HG03558 (cell line): ENCODE measurements at regions not wholly inside any gene's neighbourhood (a gene's known extent, or its start where the extent isn't known, plus 50 kb on each side); places are given as distances from the start of the nearest gene placed in this dataset.
"Not testable (repeated sequence)": the region's sequence is repeated elsewhere in the genome, so short reads cannot be mapped to it uniquely, and the experiment has no call there.

ENCODE experiments used
- ATAC-seq: cut with Tn5 transposase; IDR thresholded peaks from one replicate; pipeline ENCODE4 v1.9.1; 2021; ENCODE audit warnings: moderate number of reproducible peaks; ENCODE audit not compliant: unreplicated experiment; ENCODE audit errors: extremely low read depth

GRCh38 chr3:31198890-31199289 lies 304.4 kb upstream of the GADL1 start:
- no peak for ATAC-seq

DNA sequence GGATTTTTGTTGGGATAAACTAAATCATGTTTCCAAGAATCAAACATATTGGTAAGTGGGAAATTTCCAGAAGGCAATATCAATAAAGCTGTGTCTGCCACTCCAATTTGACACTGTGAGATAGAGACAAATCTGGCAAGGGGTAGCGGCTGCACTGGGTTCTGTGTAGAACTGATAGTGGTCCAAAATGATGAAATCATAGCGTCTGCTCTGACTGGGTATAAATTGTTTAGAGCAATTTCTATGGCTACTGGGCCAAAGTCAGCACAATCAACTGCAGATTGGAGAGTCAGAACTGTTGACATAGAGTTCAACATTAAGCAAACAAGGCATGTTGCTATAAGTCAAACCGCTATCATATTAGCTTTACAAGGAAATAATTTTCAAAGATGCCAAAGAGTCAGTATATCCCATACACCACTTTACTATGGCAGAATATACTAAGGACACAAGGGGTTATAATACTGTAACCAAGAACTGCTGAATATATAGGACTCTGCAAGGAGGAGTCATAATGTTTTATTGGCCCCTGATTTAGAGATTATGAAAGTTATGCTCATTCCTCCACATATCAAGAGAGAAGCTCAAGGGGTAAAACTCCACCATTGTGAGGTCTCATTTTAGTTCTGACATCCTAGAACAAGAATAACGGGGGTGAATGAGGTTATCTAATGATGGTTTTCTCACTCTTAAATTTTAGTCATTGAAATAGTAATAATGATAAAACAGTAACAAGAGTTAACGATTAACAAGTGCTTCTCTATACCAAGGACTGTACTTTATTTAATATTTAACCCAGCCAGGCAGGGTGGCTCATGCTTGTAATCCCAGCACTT lies 309.7 kb upstream of the GADL1 start:
- ATAC-seq, result no peak

- not testable (repeated sequence) for ATAC-seq
These were observed 310.3 kb upstream of the GADL1 start for GRCh38 chr3:31204796-31205056.

DNA sequence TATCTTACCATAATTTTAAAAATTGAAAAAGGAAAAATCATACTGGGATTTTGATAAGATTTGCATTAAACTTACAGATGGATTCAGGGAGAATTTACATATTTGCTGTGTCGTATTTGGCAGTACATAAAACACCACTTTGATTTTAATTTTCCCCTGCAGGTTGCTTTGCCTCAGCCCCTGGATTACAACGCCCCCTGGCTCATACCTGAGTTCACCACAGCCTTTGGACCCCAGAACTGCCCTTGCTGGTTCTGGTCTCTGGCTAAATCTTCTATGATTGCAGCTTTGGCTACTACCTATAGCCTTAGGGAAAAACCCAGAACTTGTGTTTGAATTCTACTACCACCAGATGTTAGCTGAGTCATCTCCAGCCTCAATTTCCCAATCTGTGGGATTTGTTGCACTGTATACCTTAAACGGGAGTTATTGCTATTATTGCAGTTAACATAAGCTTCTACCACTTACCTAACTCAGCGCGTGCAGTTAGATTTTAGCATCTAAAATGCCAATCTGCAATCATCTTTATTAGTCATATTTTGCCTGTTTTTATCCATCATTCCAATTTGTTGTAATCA lies 315.7 kb upstream of the GADL1 start:
- no peak for ATAC-seq

DNA sequence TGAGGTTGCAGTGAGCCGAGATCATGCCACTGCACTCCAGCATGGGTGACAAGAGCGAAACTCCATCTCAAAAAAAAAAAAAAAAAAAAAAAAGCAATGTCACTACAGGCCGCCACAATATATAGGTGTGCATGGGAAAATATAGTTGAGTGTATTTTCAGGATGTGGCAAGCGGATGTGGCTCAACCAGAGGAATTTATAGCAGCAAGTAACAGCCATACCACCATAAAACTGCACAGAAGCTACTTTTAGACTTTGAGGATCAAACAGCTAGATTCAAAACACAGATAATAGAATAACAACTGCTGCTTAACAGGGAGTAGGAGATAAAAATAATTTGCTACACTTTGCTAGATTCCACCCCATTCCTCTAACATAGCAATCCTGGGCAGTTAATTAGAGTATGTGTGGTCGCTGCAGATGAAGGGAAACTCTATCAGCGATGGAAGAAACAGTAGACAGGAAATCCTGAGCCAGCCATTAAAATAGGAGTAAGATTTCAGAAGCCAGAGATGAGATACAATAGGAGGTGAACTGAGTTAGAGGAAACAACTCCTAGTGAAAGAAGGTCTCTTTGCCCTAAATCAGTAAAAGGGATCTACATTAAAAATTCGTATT lies 318.7 kb upstream of the STT3B start:
- peak; percentile 57 for ATAC-seq

DNA sequence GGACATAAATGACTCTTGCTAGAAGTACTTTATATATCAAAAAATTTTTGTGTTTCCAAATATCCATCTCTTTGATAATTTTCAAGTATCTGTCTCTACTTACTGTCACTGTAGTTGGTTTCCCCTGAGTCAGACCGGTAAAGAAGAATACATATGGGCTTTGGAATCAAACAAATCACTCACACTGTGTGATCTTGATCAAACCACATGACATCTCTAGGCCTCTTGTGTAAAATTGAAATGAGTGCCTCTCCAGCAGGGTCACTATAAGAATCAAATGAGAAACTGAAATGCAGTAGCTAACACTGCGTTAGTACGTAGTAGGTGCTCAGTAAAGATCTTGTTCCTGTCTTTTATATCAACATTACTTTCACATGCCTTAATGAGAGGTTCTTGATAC lies 314.6 kb upstream of the STT3B start:
- ATAC-seq, result no peak

DNA sequence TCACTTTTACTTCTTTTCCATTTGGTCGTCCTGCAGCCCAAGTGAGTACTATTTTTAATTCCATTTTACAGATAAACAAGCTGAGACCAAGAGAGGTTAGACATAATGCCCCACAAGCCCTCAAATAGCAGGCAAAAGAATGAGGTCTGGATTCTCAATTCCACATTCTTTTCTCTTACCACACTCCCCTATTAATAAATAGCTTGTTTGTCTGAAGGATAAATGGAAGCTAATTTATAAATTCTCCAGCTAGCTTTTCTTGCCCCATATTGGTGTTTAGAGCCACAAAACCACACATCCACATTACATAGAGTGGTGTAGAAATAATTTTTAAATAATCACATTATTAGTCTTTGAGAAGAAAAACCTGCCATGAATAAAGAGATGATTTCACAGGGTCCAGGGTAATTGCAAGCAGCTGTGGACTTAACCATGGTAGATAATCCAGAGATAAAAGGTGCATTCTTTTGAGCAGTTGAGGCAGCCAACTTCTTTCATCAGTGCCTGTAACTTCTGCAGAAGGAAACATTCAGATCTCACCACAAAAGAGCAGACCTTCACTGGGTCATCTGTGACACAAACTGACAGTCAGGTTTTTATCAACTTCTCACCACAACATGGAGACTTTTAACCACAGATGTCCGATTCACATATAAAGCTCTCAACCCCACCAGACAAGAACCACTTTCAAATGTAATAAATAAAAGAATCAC lies 313.4 kb upstream of the STT3B start:
- ATAC-seq, result peak; percentile 76

DNA sequence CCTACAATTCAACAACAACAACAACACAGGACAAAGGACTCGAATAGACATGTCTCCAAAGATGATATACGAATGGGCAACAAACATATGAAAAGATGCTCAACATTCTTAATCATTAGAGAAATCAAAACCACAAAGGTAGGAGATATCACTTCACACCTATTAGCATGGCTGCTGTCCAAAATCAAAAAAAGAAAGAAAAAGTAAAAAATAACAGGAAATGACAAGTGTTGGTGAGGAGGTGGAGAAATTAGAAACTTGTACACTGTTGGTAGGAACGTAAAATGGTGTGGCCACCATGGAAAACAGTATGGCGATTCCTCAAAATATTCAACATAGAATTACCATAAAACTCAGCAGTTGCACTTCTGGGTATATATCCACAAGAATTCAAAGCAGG lies 312.3 kb upstream of the STT3B start:
- no peak for ATAC-seq

GRCh38 chr3:31223278-31223677 lies 309.4 kb upstream of the STT3B start:
- no peak for ATAC-seq

- ATAC-seq, result no peak
These were observed 307.8 kb upstream of the STT3B start for GRCh38 chr3:31224936-31225335.

DNA sequence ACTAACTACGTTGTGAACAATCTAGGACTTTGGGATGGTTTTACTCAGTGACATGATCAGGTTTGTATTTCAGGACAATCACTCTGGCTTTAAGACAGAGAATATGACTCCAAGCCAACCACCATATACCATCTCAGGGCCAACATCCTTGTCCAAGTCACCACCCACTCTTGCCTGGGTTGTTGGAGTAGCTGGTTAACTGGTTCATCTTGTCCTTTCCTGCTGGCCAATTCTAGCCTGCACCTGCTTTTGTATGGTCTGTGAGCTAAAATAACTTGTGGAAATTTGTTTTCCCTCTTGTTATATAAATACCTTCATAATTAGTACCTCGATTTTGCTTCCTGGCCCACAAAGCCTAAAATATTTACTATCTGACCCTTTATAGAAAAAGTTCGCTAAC lies 306.8 kb upstream of the STT3B start:
- no peak for ATAC-seq

GRCh38 chr3:31226346-31226745 lies 306.4 kb upstream of the STT3B start:
- no peak for ATAC-seq

- peak; percentile 30 for ATAC-seq
These were observed 305.6 kb upstream of the STT3B start for GRCh38 chr3:31227131-31227562.

DNA sequence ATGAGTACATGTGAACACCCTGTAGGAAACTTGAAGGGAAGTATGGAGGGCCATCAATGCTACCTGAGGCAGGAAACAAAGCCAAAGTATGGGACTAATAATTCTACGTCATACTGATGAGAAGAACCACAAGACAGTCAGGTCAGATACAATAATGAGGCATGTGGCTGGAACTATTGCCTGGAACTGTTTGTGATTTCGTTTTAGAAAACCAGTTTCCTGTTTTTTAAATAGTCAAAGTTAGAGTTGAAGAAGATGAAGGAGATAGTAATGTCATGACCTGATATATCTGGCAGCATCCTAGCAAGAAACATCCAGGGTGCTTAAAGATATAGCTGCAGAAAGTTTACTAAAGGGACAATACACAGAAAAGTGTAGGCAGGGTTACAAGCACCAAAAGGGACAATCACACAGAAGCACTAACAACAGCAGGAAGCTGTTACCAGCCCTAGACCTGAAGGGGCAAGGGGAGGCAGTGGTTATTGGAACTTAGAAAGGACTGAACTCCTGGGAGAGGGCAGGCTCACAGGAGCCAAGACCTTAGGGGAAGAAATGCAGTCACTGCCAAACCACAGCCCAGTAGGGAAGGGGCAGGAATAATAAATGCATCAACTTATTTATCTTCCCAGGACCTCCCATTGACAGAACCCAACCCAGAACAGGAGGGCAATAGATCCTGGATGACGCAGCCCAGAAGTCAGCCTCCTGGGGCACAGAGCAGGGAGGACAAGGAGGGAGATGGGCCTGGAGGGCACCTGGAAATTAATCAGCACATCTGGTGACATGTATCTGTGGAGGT lies 302.1 kb upstream of the STT3B start:
- no peak for ATAC-seq

GRCh38 chr3:31232055-31233025 lies 300.4 kb upstream of the STT3B start:
- no peak for ATAC-seq

DNA sequence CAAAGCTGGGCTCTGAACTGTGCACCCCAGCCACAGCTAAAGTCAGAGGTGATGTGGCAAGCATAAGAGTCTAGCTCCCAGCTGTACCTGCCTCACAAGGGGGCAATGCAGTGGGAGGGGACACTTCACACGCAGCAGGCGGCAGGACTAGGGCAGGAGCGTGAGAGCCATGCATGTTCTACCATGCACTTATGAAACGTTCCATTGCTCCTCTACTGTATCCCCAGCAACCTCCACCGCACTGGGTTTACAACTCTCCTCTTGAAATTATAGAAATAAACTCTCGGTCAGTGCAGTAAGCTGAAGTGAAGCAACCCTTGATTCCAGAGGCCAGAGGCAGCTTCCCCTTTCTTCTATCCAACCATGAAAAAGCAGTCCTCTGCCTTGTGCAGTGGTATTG lies 298.6 kb upstream of the STT3B start:
- ATAC-seq, result no peak

GRCh38 chr3:31235062-31235700 lies 297.5 kb upstream of the STT3B start:
- no peak for ATAC-seq

GRCh38 chr3:31237887-31238286 lies 294.8 kb upstream of the STT3B start:
- ATAC-seq, result no peak

DNA sequence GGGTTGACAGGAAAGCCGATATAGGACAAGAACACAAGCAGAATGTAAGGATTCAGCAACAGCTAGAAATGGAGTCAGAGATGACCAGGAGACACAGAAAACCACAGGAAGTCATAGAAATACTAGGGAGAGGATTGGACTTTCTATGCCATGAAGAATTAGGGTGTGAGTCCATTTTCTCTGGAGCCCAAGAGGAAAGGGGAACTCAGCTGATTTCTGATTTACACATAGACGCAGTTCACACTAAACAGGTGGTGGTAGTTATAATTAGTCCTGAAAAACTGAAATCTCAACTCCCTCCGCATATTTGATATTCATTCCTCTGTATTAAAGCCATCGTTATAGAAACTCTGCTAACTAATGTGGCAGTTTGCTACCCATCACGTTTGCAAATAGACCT lies 292.7 kb upstream of the STT3B start:
- ATAC-seq, result no peak
